Stimulated activated CD8-positive, alpha-beta memory T cell treated with anti-CD3 and anti-CD28 coated beads, Interleukin-7, amount 100 ng/mL, for 1 hour (primary cell): ENCODE measurements at regions not wholly inside any gene's neighbourhood (a gene's known extent, or its start where the extent isn't known, plus 50 kb on each side); places are given as distances from the start of the nearest gene placed in this dataset.

Experiments used
- DNase-seq, 2 donors: peaks; one replicate each; pipeline ENCODE4 v3.0.0-alpha.2; 2020; ENCODE audit warnings: low read depth in 2 of 2

DNA sequence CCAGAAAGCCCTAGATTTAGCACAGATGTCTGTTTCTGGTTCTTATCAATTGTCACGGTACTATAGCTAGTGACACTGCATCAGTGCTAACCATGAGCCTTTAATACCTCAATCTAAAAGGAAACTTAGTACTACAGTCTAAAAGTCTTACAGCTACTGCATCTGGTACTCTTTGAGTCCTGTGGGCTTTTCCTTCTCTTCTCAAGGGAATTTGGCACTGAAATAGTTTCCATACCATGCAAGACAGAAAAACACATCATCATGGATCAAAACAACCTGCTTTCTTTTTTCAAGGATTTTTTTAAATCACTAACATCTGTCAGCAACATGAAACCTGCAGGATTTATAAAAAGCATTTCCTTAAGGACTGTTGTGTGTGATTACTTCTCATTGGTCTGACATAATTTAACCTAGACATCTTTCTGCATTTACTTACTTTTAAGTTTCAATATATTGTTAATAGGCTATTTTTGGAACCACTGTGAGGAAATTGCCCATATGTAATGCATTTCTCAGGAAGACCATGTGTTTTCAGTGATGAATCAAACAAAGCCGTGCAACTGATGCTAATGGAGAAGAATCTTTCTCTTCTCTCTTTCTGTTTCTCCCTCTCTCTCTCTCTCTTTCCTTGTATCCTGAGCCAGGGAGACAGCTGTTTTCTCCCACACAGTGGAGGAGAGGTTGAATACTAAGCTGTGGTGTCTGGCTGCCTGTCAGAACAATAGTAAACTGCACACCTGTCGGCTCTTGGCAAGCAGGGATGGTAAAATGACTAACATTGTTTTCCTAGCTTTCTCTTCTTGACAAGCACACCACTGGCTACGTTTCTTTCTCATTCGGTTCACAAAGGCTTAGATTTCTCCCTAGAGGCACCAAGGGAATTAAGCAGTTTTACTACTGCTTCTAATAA is 273.4 kb downstream of the CSNK1G3 start:
- DNase-seq: no peak

DNA sequence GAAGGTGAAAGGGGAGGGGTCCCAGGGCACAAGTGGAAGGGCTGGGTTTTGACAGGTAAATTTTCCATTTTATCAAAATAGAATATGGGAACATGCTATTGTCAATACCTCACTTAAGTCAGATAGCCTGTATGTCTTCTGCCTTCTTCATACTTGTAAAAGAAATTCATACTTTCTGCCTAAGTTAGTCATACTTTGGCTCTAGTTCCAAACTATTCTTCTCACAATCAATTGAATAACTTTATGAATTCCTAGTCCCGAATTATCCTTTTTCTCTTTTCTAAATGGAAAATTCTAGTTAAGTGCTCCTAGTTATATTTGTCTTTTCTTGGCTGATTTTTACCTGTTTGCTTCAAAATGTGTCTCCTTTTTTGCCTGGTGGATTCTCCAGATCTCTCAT is 271.4 kb downstream of the CSNK1G3 start:
- DNase-seq: no peak

DNA sequence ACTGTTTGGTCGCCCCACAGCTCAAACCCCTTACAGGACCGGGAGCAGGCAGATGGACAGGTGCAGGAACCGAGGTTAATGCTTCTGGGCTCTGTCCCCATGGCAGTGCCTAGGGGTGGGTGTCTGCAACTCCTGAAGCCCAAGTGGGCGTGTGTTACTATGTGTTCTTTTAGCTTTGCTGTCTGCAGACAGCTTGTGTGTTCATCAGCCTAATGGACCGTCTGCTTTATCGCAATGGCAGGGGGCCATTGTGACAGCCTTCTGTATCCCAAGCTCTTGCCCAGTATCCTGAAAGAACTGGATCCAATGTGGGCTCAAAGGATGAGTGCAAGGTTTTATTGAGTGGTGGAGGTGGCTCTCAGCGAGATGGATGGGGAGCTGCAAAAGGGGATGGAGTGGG is 266.7 kb downstream of the CSNK1G3 start:
- DNase-seq: no peak

DNA sequence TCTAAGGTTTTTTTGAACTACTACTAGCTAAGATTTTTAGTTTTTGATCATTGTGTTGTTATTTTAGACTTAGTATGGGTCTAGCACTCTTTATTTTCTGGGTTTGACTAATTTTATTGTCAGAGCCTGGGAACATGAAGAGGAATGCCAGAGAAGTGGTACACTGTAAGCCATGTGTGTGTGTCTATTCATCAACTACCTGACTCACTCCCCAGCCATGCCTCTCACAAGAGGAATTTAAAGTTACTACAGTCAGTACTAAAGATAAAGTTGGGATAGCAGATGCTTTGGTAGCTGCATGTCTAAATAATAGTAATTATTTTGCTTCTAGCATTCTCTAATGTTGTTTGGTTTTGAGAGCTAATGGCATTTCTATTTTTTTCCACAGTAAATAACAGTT is 264.8 kb downstream of the CSNK1G3 start:
- DNase-seq: no peak

DNA sequence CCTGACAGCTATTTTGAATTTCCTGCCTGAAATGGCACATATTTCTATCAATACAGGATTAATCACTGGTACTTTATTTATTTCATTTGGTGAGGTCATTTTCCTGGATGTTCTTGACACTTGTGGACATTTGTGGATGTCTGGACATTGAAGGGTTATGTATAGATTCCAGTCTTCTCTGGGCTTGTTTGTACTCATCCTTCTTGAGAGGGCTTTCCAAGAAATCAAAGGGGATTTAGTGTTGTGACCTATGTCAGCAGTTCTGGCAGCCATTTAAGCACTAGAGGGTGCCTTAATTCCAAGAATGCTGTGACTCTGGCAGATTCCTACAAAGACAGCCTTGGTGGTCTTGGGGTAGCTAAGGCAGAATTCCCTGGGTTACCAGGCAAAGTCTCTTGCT is 259.7 kb downstream of the CSNK1G3 start:
- DNase-seq: no peak

DNA sequence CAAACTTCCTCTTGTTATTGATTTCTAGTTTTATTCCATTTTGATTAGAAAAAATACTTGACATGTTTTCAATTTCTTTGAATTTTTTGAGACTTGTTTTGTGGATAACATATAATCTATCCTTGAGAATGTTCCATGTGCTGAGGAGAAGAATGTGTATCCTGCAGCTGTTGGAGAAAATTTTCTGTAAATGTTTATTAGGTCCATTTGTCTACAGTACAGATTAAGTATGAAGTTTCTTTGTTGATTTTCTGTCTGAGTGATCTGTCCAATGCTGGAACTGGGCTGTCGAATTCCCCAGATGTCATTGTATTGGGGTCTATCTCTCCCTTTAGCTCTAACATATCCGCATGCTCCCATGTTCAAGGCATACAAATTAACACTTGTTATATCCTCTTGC is 251.2 kb downstream of the CSNK1G3 start:
- DNase-seq: no peak

DNA sequence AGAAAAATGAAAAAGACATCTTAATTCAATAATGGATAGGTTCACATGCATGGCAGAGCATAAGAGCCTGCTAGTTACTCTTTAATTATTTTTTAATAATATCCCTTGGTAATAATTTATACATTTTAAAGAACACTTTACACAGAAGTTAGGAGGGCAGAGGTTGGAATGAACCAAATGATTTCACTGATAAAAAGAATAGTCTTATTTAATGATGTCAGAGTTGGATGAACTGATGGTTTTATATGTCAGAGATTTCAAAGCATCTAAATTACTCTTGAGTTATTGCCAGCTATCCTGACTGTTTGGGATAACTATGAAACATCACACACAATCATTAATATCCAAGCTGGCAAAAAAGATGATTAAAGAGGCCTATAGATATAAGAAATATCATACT is 244.8 kb downstream of the CSNK1G3 start:
- no peak for DNase-seq

DNA sequence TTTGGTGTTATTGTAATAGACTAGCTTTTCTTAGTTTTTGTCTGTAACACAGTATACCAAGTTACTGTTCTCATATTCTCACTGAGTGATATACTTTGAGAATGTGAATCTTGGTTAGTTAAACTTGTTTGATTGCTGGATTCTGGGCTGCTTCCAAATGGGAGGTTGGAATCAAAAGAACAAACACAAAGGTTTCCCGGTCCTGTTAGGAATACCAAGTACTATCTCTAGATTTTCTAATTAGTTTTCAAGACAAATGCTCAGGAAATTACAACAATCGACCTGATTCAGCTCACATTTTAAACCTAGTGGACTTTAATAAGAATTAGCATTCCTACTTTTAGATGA is 244.3 kb downstream of the CSNK1G3 start:
- no peak for DNase-seq

DNA sequence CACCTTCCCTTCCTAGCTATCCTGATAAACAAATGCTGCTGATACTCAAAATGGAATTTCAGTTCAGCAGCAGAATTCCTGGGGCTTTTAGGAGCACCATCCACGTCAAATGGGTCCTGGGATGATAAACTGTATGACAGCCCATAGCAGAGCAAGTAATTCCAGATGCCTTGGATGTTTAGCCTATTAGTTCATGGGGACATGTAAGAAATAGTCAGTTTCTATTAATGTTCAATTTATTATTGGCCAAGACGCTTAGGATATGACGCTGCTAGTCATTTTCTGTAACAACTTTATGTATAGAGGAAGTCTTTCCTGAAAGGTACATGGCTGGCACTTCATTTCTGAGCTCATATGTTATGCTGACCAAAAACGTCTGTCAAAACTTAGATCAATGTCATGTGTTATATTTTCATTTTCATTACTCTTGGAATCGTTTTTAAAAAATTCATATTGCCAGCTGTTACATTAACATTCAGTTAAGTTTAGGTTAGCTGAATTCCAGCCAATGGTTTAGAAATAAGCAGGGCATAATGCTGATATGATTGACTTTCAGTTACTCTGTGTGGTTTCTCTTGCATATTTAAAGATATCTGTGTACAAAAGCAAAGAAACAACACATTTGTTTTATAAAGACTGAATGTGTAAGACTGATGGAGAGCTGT is 243.8 kb downstream of the CSNK1G3 start:
- DNase-seq: no peak

DNA sequence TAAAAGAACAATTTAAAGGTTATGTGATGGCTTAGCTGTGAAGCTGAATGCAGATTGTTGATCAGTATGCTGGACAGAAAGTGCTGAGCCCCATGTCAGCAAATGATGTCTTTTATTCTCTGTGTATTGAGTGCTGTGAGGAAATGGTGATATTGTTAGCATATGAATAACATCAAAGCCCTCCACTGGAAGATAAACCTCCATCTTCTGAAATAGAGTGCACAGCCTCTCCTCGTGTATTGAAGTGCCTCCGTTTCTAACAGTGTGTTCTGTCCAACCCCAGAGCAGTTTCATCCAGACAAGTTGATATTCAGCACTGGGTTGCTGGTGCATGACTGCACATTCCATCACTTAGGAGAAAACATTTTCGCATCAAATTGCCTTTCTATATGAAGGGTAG is 242.9 kb downstream of the CSNK1G3 start:
- no peak for DNase-seq

DNA sequence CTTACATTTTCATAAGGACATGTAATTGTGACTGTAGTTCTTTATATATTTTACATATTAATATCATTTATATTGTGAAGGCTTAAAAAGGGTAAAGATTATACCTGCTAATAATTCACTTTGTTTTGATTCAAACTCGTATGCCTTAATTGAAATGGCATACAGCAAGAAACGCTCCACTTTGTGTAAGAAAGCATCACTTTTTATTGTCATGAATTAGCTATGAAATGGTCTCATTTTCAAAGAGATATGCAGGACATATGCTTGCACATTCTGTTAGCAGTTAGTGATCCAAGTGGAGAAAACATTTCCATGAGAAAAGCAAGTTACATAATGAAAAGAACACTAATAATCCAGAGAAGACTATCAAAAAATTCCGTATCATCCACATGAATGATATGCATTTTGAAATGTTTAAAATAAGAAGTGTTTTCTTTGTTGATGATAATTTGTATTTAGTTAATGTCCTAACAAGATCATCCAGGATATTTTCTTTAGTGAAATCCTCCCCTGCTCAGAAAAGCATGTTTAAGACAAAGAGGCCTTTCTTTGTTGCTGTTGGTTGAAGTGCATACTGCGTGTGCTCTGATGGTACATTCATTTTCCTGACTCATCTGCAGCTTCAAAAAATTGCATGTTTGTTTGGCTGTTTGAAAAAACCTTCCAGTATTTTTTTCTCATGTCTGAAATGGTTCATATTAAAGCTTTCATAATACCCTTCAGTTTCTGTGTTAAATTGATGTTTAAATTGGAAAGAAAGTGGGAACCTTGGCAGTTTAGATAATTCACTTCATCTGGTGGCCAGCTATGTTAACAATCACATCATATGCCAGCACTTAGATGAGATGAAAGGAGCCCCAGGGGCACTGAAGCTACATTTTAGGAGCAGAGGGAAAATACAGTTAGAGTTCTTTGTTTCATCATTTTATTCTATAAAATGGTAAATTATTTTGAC is 242.2 kb downstream of the CSNK1G3 start:
- DNase-seq: no peak

DNA sequence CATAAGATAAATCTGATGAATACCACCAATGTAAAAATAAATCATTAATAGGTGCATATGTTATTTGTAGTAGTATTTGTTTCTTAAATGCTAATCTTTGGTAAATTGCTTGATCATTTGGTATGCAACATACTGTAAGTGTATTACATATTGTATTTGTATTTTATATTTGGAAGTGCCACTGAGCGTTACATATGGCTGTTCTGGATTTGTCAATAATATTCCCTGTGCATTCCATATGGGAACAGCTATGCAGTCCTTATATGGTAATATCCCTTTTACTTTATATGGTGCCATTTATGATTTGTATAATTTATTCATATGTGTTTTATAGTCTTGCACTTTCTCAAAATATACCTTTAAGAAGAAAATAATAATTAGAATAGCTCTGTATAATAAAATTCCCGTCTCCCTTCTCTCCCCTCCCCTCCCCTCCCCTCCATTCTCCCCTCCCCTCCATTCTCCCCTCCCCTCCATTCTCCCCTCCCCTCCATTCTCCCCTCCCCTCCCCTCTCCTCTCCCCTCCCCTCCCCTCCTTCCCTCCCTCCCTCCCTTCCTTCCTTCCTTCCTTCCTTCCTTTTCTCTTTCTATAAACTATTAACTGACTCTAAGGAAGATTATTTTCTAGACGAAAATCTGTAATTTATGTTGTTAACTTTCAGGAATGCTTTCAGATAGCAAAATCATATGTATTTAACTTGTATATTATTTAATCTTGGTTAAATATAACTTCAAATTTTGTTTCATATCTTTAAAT is 241.4 kb downstream of the CSNK1G3 start:
- no peak for DNase-seq

DNA sequence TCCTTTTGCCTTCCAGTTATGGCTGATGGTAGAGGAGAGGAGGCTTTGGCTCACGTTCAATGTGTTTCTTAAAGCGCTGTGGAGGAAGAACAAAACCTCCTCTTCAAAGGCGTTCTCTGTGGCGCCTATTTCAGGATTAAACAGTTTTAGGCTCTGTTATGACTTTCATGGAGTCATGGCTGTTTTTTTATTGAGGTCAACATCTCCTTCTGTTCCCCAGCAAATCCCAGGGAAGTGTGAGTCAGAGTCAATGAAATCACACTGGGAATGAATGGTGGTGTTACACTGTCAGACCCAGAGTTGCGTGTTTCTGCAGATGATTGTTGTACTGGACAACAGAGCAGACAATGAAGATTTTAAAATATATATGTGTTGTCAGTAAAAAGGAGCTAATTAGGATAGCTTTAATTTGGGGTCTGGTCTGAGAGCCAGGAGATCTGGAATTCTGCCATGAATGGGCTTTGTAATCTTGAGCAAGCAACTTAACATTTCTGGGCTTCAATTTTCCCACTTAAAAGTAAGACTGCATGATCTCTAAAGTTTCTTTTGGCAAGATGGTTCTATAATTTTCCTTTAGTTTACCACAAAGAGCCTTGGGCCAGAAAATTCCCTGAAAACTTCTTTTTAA is 240.7 kb downstream of the CSNK1G3 start:
- no peak for DNase-seq

DNA sequence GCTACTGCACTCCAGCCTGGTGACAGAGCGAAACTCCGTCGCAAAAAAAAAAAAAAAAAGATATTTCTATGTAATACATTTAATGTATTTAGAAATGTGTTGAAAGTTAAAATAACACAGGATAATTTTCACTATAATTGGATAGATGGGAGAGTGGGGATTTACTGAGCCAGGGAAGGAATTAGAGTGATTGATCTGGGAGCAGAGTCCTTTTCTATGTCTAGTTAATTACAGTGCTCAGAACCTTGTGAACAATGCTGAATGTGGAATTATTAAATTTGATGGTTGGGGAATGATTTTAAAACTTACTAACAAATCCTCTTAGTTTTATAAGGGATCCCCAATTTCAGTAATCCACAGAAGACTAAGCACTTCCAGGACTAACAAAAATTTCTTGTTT is 239.7 kb downstream of the CSNK1G3 start:
- no peak for DNase-seq

DNA sequence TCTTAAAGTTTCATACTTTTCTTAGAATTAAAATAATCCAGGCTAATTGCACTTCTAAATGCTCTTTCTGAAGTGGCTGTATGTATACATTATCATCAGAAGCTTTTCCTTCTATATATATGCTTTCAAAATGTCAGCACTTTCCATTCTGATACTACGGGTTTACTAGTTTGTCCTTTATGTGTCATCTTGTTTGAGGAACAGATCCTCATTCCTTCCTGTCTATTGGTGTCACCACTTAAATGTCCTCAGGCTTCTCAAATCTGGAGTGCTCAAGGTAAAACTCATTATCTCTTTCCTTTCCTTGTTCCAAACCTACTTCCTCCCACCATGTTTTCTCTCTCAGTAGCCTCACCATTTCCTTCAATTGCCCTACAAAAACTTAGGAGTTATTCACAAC is 236.3 kb downstream of the CSNK1G3 start:
- no peak for DNase-seq

DNA sequence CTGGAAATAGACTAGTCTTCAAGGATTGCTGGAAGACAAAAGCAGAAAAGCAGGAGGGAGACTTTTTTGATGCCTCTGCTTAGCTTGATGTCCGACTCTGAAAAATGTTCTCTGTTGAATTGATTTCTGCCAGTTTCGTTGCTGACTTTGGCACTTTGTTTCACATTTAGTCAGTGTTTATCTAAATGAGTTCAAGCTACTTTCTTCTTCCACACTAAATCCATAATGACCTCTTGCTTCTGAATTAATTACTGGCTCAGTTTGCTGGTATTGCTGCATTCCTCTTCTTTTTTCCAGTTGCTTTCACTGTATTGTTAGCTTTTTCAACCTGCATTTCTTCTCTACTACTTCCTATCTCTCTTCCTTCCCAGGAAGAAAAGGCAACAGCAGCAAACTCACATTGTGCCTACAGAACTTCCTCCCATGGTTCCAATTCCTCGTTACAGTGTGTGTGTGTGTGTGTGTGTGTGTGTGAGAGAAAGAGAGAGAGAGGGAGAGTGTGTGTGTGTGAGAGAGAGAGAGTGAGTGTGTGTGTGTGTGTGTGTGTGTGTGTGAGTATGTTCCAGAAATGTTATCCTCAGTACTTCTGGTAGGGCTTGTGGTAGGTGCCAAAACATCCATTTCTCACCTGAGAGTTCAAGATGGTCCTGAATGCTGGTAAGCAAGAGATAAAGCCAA is 234.8 kb downstream of the CSNK1G3 start:
- DNase-seq: no peak

DNA sequence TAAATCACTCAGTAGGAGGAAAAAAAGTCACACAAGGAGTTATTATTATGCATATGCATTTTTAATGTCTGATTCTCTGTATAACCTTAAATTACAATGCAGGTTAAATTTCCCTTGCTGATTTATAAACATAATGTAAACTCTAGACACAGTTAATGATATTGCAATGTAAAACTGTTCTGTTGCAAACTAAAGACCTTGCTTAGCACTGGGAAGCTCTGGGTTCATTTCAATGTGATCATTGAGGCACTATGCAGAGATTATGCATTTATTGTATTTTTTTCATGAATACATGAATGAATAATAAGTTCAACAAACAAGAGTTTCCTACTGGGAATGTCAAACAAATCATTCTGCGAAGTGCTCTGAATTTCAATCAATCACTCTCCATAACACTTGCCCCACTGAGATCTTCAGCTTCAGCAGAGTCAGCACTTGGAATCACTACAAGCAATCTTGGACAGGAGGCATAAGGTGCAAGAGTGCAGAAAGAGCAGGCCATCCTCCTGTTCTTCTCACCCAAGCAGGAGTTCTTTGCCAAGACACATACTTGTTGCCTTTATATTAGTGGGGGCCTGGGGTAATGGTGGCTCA is 232.1 kb downstream of the CSNK1G3 start:
- no peak for DNase-seq

DNA sequence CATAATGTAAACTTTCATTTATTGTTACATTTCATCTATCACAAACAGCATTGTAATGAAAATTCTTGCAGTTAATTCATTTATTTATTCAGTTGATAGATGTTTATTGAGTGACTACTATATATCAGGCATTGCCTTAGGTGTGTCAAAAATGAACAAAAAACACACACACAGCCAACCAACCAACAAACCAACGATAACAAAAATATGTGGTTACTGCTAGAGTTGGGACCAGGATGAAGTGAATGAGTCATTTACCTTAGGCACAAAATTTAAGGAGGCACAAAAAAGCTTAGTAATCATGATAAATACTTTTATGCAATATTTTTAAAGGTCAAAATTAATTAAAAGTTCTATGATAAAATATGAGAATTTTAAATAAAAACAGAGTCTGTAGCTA is 223.4 kb downstream of the CSNK1G3 start:
- no peak for DNase-seq

DNA sequence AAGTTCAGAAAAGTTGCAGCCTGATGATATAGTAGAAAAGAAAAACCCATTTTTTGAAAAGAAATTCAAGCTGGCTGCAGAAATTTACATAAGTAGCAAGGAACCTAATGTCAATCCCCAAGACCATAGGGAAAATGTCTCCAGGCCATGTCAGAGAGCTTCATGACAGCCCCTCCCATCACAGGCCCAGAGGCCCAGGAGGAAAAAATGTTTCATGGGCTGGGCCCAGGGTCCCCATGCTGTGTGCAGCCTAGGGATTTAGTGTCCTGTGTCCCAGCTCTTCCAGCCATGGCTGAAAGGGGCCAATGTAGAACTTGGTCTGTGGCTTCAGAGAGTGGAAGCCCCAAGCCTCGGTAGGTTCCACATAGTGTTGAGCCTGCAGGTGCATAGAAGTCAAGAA is 220.3 kb downstream of the CSNK1G3 start:
- DNase-seq: no peak

DNA sequence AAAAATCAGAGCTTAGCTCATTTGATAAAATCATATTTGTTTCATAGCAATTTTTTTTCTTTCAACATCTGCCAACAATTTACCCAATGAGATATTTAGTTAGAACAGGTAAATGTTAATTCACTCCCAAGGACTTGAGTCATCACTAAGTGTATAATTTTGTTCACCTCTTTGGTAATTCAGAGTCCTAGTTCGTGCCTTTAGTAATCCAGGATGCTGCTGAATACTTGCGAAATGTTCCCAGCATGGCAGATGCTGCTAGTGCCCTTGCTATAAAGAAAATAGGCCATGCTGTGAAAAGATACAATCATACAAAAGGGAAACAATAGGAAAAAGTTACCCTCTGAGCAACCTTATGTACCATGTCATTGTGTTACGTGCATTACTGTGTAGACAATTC is 210.5 kb downstream of the CSNK1G3 start:
- no peak for DNase-seq
